OCI-LY1 (cell line): ENCODE measurements at regions not wholly inside any gene's neighbourhood (a gene's known extent, or its start where the extent isn't known, plus 50 kb on each side); places are given as distances from the start of the nearest gene placed in this dataset.

Experiments
- EZH2 ChIP-seq: fragments of 200-600 bp; sonication (generic), shearing (Covaris generic); IDR thresholded peaks from 2 replicates; pipeline ENCODE4 v1.8.0; 2017; ENCODE audit warnings: borderline replicate concordance, mixed run types, mild to moderate bottlenecking, antibody characterized with exemption, low read length, moderate library complexity, mixed read lengths
- TF ChIP-seq, protein P1 (sequence below): fragments of 200-600 bp; sonication (generic), shearing (Covaris generic); IDR thresholded peaks from 2 replicates; pipeline ENCODE4 v1.5.1; 2017; ENCODE audit warnings: mild to moderate bottlenecking, antibody characterized with exemption, low read length, moderate library complexity, mixed read lengths

DNA sequence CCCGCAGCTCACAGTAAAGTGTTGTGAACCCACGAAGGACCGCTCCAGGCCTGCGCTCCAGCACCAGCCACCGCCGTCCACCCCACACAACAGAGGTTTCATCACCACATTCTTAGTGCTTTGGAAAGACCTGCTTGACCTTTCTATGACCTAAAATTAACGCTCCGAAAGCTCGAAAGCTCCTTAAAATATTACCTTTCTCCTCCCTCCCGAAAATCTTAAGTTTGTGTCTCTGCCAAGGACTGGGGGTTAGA lies 149.2 kb downstream of the TWIST2 start:
- TF ChIP-seq, protein P1, sequence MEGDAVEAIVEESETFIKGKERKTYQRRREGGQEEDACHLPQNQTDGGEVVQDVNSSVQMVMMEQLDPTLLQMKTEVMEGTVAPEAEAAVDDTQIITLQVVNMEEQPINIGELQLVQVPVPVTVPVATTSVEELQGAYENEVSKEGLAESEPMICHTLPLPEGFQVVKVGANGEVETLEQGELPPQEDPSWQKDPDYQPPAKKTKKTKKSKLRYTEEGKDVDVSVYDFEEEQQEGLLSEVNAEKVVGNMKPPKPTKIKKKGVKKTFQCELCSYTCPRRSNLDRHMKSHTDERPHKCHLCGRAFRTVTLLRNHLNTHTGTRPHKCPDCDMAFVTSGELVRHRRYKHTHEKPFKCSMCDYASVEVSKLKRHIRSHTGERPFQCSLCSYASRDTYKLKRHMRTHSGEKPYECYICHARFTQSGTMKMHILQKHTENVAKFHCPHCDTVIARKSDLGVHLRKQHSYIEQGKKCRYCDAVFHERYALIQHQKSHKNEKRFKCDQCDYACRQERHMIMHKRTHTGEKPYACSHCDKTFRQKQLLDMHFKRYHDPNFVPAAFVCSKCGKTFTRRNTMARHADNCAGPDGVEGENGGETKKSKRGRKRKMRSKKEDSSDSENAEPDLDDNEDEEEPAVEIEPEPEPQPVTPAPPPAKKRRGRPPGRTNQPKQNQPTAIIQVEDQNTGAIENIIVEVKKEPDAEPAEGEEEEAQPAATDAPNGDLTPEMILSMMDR, result no peak
- no peak for TF ChIP-seq EZH2
